NT2/D1 (cell line): ENCODE measurements at regions not wholly inside any gene's neighbourhood (a gene's known extent, or its start where the extent isn't known, plus 50 kb on each side); places are given as distances from the start of the nearest gene placed in this dataset.

Source experiments
- YY1 ChIP-seq: IDR thresholded peaks from 2 replicates; pipeline ENCODE4 v1.6.1; 2011; ENCODE audit not compliant: insufficient read length, insufficient read depth
- ZNF274 ChIP-seq: IDR thresholded peaks from 2 replicates; pipeline ENCODE4 v1.6.1; 2011; ENCODE audit warnings: mild to moderate bottlenecking, low read depth, low read length

GRCh38 chr6:40725390-40725789 is 138.2 kb upstream of the LRFN2 start:
- TF ChIP-seq YY1 (no peak), ZNF274 (no peak)
